ENCODE measurements at regions not wholly inside any gene's neighbourhood (a gene's known extent, or its start where the extent isn't known, plus 50 kb on each side); places are given as distances from the start of the nearest gene placed in this dataset.

DNA sequence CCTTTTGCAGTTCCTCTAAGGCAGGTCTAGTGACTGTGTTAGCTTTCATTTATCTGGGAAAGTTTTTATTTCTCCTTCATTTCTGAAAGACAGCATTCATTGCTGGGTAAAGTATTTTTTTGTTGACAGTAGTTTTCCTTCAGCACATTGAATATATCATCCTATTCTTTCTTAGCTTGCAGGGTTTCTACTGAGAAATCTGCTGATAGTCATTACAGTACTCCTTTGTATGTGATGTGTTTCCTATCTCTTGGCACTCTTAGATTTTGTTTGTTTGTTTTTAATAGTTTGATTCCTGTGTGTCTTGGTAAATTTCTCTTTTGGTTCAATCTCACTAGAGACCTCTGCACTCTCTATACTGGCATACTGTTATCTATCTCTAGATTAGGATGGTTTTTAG is 1667.9 kb downstream of the SLITRK1 start:
- ChIA-PET POLR2A (ENCODE audit: unreplicated experiment) (no interaction called here), CTCF (no interaction called here)
- DNase-seq (no peak), ATAC-seq (ENCODE audit: low read depth) (no peak)
- Histone ChIP-seq H2AFZ (replicated peaks; ENCODE audit: low read length, poor library complexity) (no peak overlapping the region), H3K14ac (replicated peaks; ENCODE audit: low read depth, low read length) (no peak overlapping the region), H3K27ac (ENCODE audit: insufficient read depth, low read length) (no peak overlapping the region), H3K4ac (ENCODE audit: low read depth, low read length) (no peak overlapping the region), H4K8ac (ENCODE audit: low read depth in 2 of 2, low read length in 2 of 2) (no peak overlapping the region), H4K91ac (ENCODE audit: insufficient read depth, low read depth, low read length) (no peak overlapping the region), H3K4me3 (ENCODE audit: insufficient read depth, low read depth, low read length) (no peak overlapping the region), H4K5ac (ENCODE audit: low read depth, low read length) (no peak overlapping the region), H3K56ac (ENCODE audit: extremely low read depth, insufficient read depth, low read length) (no peak overlapping the region), H2AK9ac (replicated peaks; ENCODE audit: low read depth, low read length, poor library complexity) (no peak overlapping the region), H3K79me1 (ENCODE audit: low read depth in 1 of 2, low read length in 2 of 2) (no peaks in the 10 kb centered on the region), H2BK120ac (ENCODE audit: low read depth, low read length) (no peak overlapping the region), H3K9me3 (ENCODE audit: control insufficient read depth, insufficient read depth, low read length) (peaks cover 11% of the 10 kb centered on the region), H3K18ac (ENCODE audit: low read depth, low read length) (no peak overlapping the region), H3K4me2 (ENCODE audit: low read depth, low read length) (no peak overlapping the region), H2BK20ac (ENCODE audit: low read depth, low read length) (no peak overlapping the region), H3K23ac (ENCODE audit: low read depth, low read length) (no peak overlapping the region), H2BK5ac (ENCODE audit: low read depth, low read length, poor library complexity, severe bottlenecking) (no peak overlapping the region), H2BK15ac (ENCODE audit: low read depth, low read length) (no peak overlapping the region), H3K27me3 (ENCODE audit: control insufficient read depth, insufficient read depth, low read length) (no peaks in the 10 kb centered on the region), H2AK5ac (ENCODE audit: low read depth, low read length) (no peak overlapping the region), H3K36me3 (ENCODE audit: control insufficient read depth, insufficient read depth, low read length) (no peaks in the 10 kb centered on the region), H3K9ac (ENCODE audit: low read depth, low read length) (no peak overlapping the region), H3K4me1 (ENCODE audit: control insufficient read depth, insufficient read depth, low read length) (no peaks in the 10 kb centered on the region), H4K20me1 (ENCODE audit: insufficient read depth, low read length) (no peaks in the 10 kb centered on the region), H3K9me1 (ENCODE audit: insufficient read depth, low read length) (no peaks in the 10 kb centered on the region)
- in situ Hi-C loops (cut with MboI; ENCODE audit: low sequenced_read_pairs) (no loop called here), dilution Hi-C loops (cut with HindIII; ENCODE audit: low sequenced_read_pairs, unreplicated experiment) (no loop called here), intact Hi-C loops (cut with micrococcal nuclease) (no loop called here)
- no TSS peak for BruUV-seq (replicated peaks)
- TF ChIP-seq MAFK (IDR thresholded peaks at IDR 0.05; ENCODE audit: low read depth, low read length) (no peak), SMC3 (IDR thresholded peaks at IDR 0.05; ENCODE audit: low read depth, low read length) (no peak), RAD21 (IDR thresholded peaks at IDR 0.05; ENCODE audit: low read length) (no peak), RCOR1 (IDR thresholded peaks at IDR 0.05; ENCODE audit: insufficient replicate concordance, low read length) (no peak), MXI1 (IDR thresholded peaks at IDR 0.05; ENCODE audit: borderline replicate concordance, low read depth, low read length) (no peak), POLR2A (IDR thresholded peaks at IDR 0.05; ENCODE audit: low read depth, low read length) (no peak)

Data from IMR-90 (cell line).